Endothelial cell of umbilical vein (primary cell): ENCODE measurements at regions not wholly inside any gene's neighbourhood (a gene's known extent, or its start where the extent isn't known, plus 50 kb on each side); places are given as distances from the start of the nearest gene placed in this dataset.

Experiments
- BruUV-seq: library from RNA; stranded (reverse); fragments of 400-500 nt; replicated peaks from 2 replicates; lab custom pipeline; 2021; lab: Mats Ljungman, UMichigan
- CTCF ChIA-PET: fragments of 300-600, 350-600 bp; sonication (Branson Sonifier 250); formaldehyde crosslinking; loops from one replicate; lab custom pipeline; 2021; ENCODE audit warnings: antibody characterized with exemption, inconsistent platforms; lab: Charles Lee
- POLR2A ChIA-PET: fragments of 300-600, 350-600 bp; sonication (Branson Sonifier 250); formaldehyde crosslinking; loops from one replicate; lab custom pipeline; 2021; ENCODE audit warnings: antibody characterized with exemption, inconsistent platforms; lab: Charles Lee
- DNase-seq: peaks from one replicate; pipeline ENCODE4 v3.0.0-alpha.2; 2011; ENCODE audit warnings: low read depth, low spot score
- FAIRE-seq: peaks from 2 replicates; lab custom pipeline; 2011; peaks lifted over from hg19 to GRCh38; lab: Jason Lieb, UNC
- H2AFZ ChIP-seq: 2 replicates; pipeline ENCODE4 v1.6.0; 2012; ENCODE audit warnings: low read depth, low read length, control low read depth, inconsistent platforms
- H3K27ac ChIP-seq: 2 replicates; pipeline ENCODE4 v1.5.1; 2011; ENCODE audit warnings: low read depth, mild to moderate bottlenecking, control low read depth, low read length, moderate library complexity; ENCODE audit not compliant: insufficient read depth
- H3K27me3 ChIP-seq, 2 experiments: 2 replicates each; pipeline versions ENCODE4 v1.6.0 to v1.6.1; 2011; ENCODE audit warnings: low read length in 2 of 2, mixed read lengths in 1 of 2; ENCODE audit not compliant: control insufficient read depth in 2 of 2, insufficient read depth in 2 of 2
- H3K36me3 ChIP-seq, 2 experiments: 2 replicates in 1 of 2; 3 replicates in 1 of 2; pipeline ENCODE4 v1.5.1; 2011; ENCODE audit warnings: low read length in 2 of 2, mild to moderate bottlenecking in 1 of 2, moderate library complexity in 1 of 2; ENCODE audit not compliant: control insufficient read depth in 2 of 2, insufficient read depth in 2 of 2; ENCODE audit errors: extremely low read depth in 1 of 2
- H3K4me1 ChIP-seq: 3 replicates; pipeline ENCODE4 v1.5.1; 2011; ENCODE audit warnings: mild to moderate bottlenecking, low read length; ENCODE audit not compliant: control insufficient read depth, insufficient read depth; ENCODE audit errors: extremely low read depth
- H3K4me2 ChIP-seq: 2 replicates; pipeline ENCODE4 v1.6.1; 2011; ENCODE audit warnings: low read length, control low read depth, mixed read lengths; ENCODE audit not compliant: insufficient read depth
- H3K4me3 ChIP-seq, 3 experiments: fragments of 200-600 bp in 1 of 3; sonication (generic), shearing (Covaris generic) in 1 of 3; replicated peaks in 1 of 3; 2 replicates each; pipeline ENCODE4 v1.5.1; 2011 to 2016; ENCODE audit warnings: control low read depth in 3 of 3, low read length in 3 of 3, mild to moderate bottlenecking in 2 of 3, inconsistent platforms in 1 of 3, low read depth in 1 of 3, moderate library complexity in 1 of 3; ENCODE audit not compliant: insufficient read depth in 1 of 3
- H3K79me2 ChIP-seq: 2 replicates; pipeline ENCODE4 v1.6.0; 2012; ENCODE audit warnings: low read length, inconsistent platforms; ENCODE audit not compliant: control insufficient read depth, insufficient read depth
- H3K9ac ChIP-seq: replicated peaks from 2 replicates; pipeline ENCODE3; 2011; ENCODE audit warnings: low read length, control low read depth; ENCODE audit not compliant: insufficient read depth; ENCODE audit errors: extremely low read depth
- H3K9me1 ChIP-seq: replicated peaks from 3 replicates; pipeline ENCODE4 v1.6.0; 2011; ENCODE audit warnings: mild to moderate bottlenecking, low read length; ENCODE audit not compliant: control insufficient read depth, insufficient read depth; ENCODE audit errors: extremely low read depth
- H3K9me3 ChIP-seq: replicated peaks from 2 replicates; pipeline ENCODE4 v1.5.1; 2012; ENCODE audit warnings: low read length, inconsistent platforms; ENCODE audit not compliant: control insufficient read depth, insufficient read depth
- H4K20me1 ChIP-seq: replicated peaks from 2 replicates; pipeline ENCODE3; 2011; ENCODE audit warnings: mild to moderate bottlenecking, low read length; ENCODE audit not compliant: control insufficient read depth, insufficient read depth; ENCODE audit errors: extremely low read depth
- CTCF ChIP-seq, 2 donors: IDR thresholded peaks; 1 replicate in 1 of 2; 2 replicates in 1 of 2; pipeline ENCODE4 v1.5.1; 2011; ENCODE audit warnings: low read length in 2 of 2, mild to moderate bottlenecking in 2 of 2, moderate library complexity in 2 of 2, control low read depth in 1 of 2, inconsistent platforms in 1 of 2, low read depth in 1 of 2; ENCODE audit not compliant: insufficient read depth in 1 of 2; ENCODE audit errors: extremely low read depth in 1 of 2
- EZH2 ChIP-seq: IDR thresholded peaks from 2 replicates; pipeline ENCODE4 v1.6.1; 2012; ENCODE audit warnings: borderline replicate concordance, low read depth, mild to moderate bottlenecking, moderate library complexity, low read length, inconsistent platforms; ENCODE audit not compliant: severe bottlenecking
- FOS ChIP-seq: IDR thresholded peaks from 2 replicates; pipeline ENCODE4 v1.6.1; 2011; ENCODE audit warnings: mild to moderate bottlenecking, low read length, moderate library complexity, borderline replicate concordance; ENCODE audit not compliant: insufficient read depth
- GATA2 ChIP-seq: IDR thresholded peaks from 2 replicates; pipeline ENCODE4 v1.7.0; 2011; ENCODE audit warnings: low read depth, mild to moderate bottlenecking, moderate library complexity, mixed read lengths, low read length; ENCODE audit not compliant: insufficient read length, insufficient read depth
- JUN ChIP-seq: IDR thresholded peaks from 2 replicates; pipeline ENCODE4 v1.6.1; 2011; ENCODE audit warnings: borderline replicate concordance, low read depth; ENCODE audit not compliant: insufficient read length, insufficient read depth
- MAX ChIP-seq: IDR thresholded peaks from 2 replicates; pipeline ENCODE4 v1.6.1; 2011; ENCODE audit not compliant: insufficient read depth, insufficient read length
- MYC ChIP-seq: IDR thresholded peaks from one replicate; pipeline ENCODE4 v1.6.1; 2011; ENCODE audit warnings: mild to moderate bottlenecking, low read depth, low read length
- POLR2A ChIP-seq: IDR thresholded peaks from 2 replicates; pipeline ENCODE4 v1.6.1; 2012; ENCODE audit warnings: low read depth, mild to moderate bottlenecking, control low read depth, low read length
- POLR2AphosphoS5 ChIP-seq: IDR thresholded peaks from 2 replicates; pipeline ENCODE4 v1.6.1; 2012; ENCODE audit warnings: low read depth, mild to moderate bottlenecking, control low read depth, low read length, moderate library complexity; ENCODE audit not compliant: insufficient read depth
- dilution Hi-C: fragments of 300-500 bp; cut with MboI; formaldehyde crosslinking; loops from one replicate; pipeline ENCODE4 v1.15.0; 2019; ENCODE audit warnings: low sequenced_read_pairs; ENCODE audit not compliant: extremely low pct_ligation_motif_present
- intact Hi-C: fragments of 100-400 bp; cut with micrococcal nuclease; formaldehyde crosslinking; loops from one replicate; pipeline ENCODE4 v1.10.0; 2022

- CTCF ChIA-PET, result no interaction called here
- intact Hi-C loops, result no loop called here
- no TSS peak for BruUV-seq
Measured at GRCh38 chr4:62870451-62870850, 1538.8 kb downstream of the TECRL start.

GRCh38 chr4:62865261-62865660 is 1544.0 kb downstream of the TECRL start:
- ChIA-PET POLR2A (no interaction called here), CTCF (no interaction called here)
- no TSS peak for BruUV-seq
- intact Hi-C loops, result no loop called here
- Histone ChIP-seq H3K27me3 (no peaks in the 10 kb centered on the region), H2AFZ (no peak overlapping the region), H3K36me3 (no peaks in the 10 kb centered on the region), H3K9me3 (peaks cover 3% of the 10 kb centered on the region), H3K4me1 (no peaks in the 10 kb centered on the region), H4K20me1 (no peaks in the 10 kb centered on the region), H3K4me3 (no peak overlapping the region), H3K79me2 (no peaks in the 10 kb centered on the region), H3K9ac (no peak overlapping the region), H3K4me2 (no peak overlapping the region), H3K27ac (no peak overlapping the region), H3K9me1 (no peaks in the 10 kb centered on the region)
- TF ChIP-seq FOS (no peak), CTCF (IDR thresholded peaks at IDR 0.05; ENCODE audit: extremely low read depth in 1 of 2, insufficient read depth in 1 of 2, low read depth in 1 of 2, low read length in 2 of 2) (no peak), POLR2A (no peak), MYC (no peak), JUN (no peak), POLR2AphosphoS5 (no peak), MAX (no peak), EZH2 (no peak), GATA2 (no peak)
- dilution Hi-C loops, result no loop called here
- DNase-seq, result no peak
- no peak for FAIRE-seq

More at GRCh38 chr4:62870451-62870850, 1538.8 kb downstream of the TECRL start:
- no peaks in the 10 kb centered on the region for H4K20me1 ChIP-seq
- dilution Hi-C loops, result no loop called here
- no peak overlapping the region for H3K4me2 ChIP-seq
- H3K9ac ChIP-seq, result no peak overlapping the region
- POLR2A ChIA-PET, result no interaction called here
- no peak for DNase-seq
- H3K4me1 ChIP-seq, result no peaks in the 10 kb centered on the region
- TF ChIP-seq CTCF (IDR thresholded peaks at IDR 0.05; ENCODE audit: extremely low read depth in 1 of 2, insufficient read depth in 1 of 2, low read depth in 1 of 2, low read length in 2 of 2) (no peak), POLR2A (no peak), JUN (no peak)
- no peaks in the 10 kb centered on the region for H3K36me3 ChIP-seq
- H3K4me3 ChIP-seq, result no peak overlapping the region
- no peak overlapping the region for H2AFZ ChIP-seq
- no peaks in the 10 kb centered on the region for H3K79me2 ChIP-seq
- H3K9me3 ChIP-seq, result peaks cover 5% of the 10 kb centered on the region
- FAIRE-seq, result no peak
- no peak overlapping the region for H3K27ac ChIP-seq
- no peaks in the 10 kb centered on the region for H3K9me1 ChIP-seq
- H3K27me3 ChIP-seq, result no peaks in the 10 kb centered on the region
